ENCODE measurements at regions not wholly inside any gene's neighbourhood (a gene's known extent, or its start where the extent isn't known, plus 50 kb on each side); places are given as distances from the start of the nearest gene placed in this dataset.

GRCh38 chr2:220451438-220451837 is 824.0 kb downstream of the SLC4A3 start:
- no peak for DNase-seq

GRCh38 chr2:220452561-220452960 is 825.1 kb downstream of the SLC4A3 start:
- no peak for DNase-seq

GRCh38 chr2:220455351-220455990 is 828.0 kb downstream of the SLC4A3 start:
- no peak for DNase-seq

DNA sequence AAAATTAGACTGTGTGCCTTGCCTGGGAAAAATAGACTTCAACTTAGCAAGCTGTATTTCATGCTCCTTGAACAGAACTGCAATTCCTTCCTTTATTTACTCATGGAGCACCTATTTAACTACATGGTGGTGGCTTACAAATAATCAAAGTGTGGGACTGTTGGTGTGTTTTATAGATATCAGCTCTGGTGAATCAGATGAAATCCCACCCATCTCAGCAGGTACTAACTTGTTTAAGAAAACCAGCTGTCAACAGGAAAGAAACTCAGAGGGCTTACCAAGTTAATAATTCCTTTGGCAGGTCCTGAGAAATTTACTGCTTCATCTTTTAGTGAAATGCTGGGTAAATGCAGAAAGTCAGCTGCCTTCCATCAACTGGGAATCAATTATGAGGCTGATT is 830.6 kb downstream of the SLC4A3 start:
- DNase-seq: no peak

- no peak for DNase-seq
Measured at GRCh38 chr2:220460257-220460985, 833.0 kb downstream of the SLC4A3 start.

GRCh38 chr2:220463876-220464275 is 836.4 kb downstream of the SLC4A3 start:
- DNase-seq: no peak

- DNase-seq: no peak
Measured at GRCh38 chr2:220465700-220466099, 838.3 kb downstream of the SLC4A3 start.

GRCh38 chr2:220466251-220466691 is 838.8 kb downstream of the SLC4A3 start:
- no peak for DNase-seq

GRCh38 chr2:220469201-220469600 is 841.8 kb downstream of the SLC4A3 start:
- no peak for DNase-seq

DNA sequence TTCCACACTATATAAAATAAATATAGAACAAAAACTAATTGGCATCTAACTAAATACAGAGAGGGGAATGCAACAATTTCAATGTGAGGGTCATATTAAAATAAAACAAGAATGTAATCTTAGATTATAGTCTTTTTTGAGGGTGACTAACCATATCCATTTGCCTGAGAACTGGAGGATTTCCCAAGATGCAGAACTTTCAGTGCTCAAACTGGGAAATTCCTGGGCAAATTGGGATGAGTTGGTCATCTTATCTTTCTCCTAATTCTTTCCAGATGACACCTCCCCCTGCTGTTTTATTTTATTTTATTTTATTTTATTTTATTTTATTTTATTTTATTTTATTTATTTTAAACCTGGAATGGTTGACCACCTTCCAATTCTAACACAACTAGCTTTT is 846.2 kb downstream of the SLC4A3 start:
- no peak for DNase-seq

GRCh38 chr2:220476877-220477276 is 849.4 kb downstream of the SLC4A3 start:
- no peak for DNase-seq

GRCh38 chr2:220478305-220479058 is 851.1 kb downstream of the SLC4A3 start:
- DNase-seq: no peak

- DNase-seq: no peak
Measured at GRCh38 chr2:220482716-220483115, 855.3 kb downstream of the SLC4A3 start.

GRCh38 chr2:220489121-220489520 is 861.7 kb downstream of the SLC4A3 start:
- DNase-seq: no peak

DNA sequence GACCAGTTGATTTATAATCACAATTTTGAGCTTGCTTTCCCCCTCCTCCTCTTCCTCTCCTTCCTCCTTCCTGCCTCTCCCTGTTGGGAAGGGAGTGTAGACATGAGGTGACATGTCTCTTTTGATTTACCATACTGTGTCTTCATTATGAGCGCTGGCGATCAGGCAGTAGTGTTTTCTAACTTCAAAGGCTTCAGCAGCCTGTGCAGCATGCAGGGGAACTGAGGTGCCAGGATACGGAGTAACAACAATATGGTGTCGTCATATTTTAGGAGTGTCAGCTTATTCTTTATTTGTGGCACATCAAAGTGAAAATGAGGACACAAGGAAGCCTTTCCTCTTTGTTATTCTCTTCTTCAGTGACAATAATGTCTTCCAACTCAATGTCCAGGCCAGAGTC is 864.2 kb downstream of the SLC4A3 start:
- no peak for DNase-seq

DNA sequence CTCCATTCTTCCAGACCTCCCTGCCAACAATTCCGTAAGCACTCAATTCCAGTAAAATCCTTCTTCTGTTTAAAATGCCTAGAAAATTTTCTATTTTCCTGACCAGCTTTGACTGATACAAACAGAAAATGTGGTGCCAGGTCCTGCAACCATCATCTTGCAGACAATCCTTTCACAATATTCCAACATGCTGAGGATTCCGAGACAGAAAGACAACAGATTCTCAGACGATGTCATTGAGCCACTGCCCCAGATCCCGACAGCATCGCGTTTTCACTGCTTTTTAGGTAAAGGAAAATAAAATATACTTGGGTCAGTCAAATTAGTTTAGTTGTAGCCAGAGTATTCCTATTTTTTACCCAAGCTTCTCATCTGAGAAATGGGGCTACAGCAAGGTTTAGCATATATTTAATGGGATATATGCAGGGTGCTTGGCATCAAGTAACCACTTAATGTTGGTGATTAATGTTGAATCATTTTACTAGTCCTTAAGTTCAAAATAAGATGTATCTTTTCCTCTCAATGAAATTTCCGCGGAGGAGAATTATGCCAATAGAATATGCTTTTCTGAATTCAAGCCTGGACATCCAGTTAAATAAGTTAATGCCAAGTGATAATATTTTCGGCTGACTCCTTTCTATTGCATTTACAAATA is 866.6 kb downstream of the SLC4A3 start:
- no peak for DNase-seq

DNA sequence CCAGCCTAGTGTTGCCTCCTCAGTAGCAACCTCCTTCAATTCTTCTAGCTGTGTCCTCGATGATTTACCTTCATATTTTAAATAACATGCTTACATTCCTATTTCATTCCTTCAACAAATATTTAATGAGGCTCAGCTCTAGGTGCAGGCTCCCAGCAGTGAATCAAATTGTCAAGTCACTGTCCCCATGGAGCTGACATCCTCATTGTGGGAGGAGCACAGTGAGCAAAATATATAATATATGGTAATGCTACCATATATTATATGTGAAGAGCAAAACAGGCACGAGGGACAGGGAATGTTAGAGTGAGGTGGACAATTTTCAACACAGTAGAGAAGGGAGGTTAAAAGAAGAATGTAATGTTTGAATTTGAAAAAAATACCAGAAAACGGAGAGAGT is 869.1 kb downstream of the SLC4A3 start:
- DNase-seq: no peak

DNA sequence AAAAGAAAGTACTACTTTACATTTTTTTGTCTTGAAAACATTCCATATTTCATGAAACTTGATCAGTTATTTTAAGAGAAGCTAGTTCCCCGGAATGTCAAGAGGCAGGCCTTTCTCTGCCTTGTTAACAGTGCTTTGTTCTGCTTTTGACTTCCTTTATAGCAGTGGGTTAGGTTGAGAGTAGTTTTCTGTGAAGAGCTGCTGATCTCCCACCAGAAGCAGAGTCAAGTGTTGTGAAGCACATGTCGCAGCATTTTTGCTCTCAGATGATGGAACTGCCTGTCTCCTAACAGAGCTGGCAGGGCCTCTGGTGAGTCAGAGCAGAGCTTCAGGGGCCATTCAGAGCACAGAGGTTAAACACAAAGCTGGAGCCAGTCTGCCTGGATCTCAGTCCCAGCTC is 871.8 kb downstream of the SLC4A3 start:
- DNase-seq: peak in 1 of 3 experiments; percentile 52

- no peak for DNase-seq
Measured at GRCh38 chr2:220502539-220502938, 875.1 kb downstream of the SLC4A3 start.

GRCh38 chr2:220503431-220503830 is 876.0 kb downstream of the SLC4A3 start:
- DNase-seq: no peak

DNA sequence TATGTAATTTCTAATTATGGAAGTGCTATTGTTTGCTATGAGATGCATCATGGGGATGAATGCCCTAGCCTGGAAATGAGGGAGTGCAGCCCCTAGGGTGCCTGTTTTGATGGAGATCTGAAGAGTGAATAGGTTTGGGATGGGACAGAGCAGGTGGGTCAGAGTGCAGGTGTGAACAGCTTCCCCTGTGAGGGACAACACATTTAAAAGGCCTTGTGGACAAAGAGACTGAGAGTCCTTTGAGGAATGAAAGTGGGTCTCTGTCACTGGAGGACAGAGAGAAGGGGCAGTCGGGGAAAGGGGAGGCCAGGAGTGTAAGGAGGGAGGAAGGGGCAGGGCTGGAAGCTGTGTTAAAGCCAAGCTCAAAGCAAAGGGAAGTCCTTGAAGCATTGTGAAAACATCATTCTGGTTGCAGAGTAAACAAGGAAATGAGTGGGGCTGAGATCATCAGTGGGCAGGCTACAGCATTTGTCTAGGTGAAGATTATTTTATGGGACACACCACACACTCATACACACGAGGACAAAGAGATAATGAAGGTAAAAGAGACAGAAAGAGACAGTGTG is 877.6 kb downstream of the SLC4A3 start:
- DNase-seq: peak; percentile 52 to 93 (median 75)

DNA sequence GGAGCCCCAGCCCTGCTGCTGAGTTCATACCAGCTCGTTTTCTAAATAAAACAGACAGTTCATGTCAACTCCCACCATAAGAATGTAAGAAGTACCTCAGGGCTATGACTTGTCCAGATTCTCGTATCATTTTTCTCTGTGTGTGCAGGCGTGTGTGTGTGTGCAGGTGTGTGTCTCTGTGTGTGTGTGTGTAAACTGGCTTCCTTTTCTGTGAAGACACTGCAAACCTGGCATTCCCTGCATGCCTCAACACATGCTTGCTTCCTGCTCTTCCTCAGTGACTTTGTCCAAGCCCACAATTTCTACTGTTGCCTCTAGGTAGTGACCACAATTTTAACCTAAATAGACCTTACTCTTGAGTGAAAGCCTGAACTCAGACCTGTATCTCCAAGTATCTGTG is 879.0 kb downstream of the SLC4A3 start:
- no peak for DNase-seq

All from NCI-H1417 (cell line).